Renal cortex interstitium (tissue), 11 donors: ENCODE measurements at regions not wholly inside any gene's neighbourhood (a gene's known extent, or its start where the extent isn't known, plus 50 kb on each side); places are given as distances from the start of the nearest gene placed in this dataset.
"Not testable (repeated sequence)": the region's sequence is repeated elsewhere in the genome, so short reads cannot be mapped to it uniquely, and the experiment has no call there.

Experiments
- DNase-seq, 11 donors: peaks; one replicate each; pipeline ENCODE4 v3.0.0-alpha.2; 2013; ENCODE audit warnings: low read depth in 9 of 11, low spot score in 4 of 11; ENCODE audit errors: extremely low read depth in 1 of 11

DNA sequence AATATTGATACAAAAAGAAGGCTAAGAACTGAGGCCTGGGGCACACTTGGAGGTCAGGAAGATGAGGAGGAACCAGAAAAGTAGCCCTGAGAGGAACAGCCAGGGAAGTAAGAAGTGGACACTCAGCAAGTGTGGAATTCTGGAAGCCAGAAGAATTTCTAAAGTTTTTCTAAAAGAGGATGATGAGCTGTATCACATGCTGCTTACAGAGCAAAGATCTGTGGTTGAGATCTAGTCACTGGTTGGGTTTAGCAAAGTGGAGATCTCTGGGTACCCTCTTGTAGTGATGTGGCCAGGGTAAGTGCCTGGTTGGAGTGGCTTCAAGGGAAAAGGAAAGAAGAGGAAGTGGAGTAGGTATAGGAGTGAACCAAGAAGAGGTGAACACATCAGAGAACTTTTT lies 95.4 kb upstream of the DAZL start:
- no peak for DNase-seq

DNA sequence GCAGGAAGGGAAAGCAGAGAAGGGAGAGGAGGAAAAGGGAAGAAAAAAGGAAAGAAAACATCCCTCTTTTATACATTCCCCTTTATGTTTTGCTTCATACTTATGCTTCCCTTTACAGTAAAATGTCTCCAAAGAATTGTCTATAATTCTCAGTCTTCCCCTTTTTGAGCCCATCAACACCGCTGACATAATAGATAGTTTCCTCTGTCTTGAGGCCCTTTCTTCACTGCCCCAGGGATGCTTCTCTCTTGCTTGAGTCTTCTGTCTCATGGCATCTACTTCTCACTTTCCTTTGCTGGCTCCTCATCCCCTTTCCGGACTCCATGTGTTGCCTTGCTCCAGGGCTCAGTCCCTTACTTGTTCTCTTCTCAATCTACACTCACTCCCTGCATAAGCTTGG lies 99.7 kb upstream of the DAZL start:
- DNase-seq = no peak

DNA sequence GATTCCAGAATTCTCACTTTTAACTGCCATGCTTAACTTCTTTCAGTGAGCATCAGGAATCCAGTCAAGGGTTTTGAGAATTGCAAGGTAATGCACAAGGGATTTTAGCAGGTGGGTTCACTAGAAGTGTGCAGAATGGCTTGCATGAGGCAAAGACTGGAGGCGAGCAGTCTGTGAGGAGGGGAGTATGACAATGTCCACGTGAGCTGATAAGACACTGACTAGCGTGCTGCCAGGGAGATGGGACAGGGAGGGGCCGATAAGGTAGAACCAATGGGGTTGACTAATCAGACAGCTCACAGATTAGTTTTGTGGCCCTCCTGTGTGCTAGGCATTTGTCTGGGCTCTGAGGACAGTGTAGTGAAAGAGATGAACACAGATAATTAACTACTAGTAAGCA lies 102.0 kb upstream of the DAZL start:
- DNase-seq = no peak

DNA sequence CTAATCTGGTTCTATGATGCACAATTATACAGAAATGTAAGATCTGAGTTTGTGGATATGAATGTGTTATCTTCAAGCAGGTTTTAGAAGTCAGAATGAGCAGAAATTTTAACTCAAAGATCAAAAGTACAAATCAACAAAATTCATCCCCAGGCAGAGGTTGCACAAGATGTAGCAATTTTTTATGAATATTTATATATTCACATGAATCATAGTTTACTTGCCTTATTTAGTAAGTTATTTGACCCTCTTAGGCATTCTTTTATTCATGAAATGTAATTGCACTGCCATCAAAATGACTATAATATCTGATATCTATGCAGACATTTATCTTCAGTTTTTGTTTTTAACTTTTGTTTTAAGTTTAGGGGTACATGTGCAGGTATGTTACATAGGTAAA lies 103.1 kb upstream of the DAZL start:
- no peak for DNase-seq

DNA sequence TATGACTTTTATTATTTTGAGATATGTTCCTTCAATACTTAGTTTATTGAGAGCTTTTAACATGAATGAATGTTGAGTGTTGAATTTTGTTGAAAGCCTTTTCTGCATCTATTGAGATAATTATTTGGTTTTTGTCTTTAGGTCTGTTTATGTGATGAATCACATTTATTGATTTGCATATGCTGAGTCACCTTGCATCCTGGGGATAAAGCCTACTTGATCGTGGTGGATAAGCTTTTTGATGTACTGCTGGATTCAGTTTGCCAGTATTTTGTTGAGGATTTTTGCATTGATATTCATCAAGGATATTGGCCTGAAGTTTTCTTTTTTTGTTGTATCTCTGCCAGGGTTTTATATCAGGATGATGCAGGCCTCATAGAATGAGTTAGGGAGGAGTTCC lies 106.5 kb upstream of the DAZL start:
- not testable (repeated sequence) for DNase-seq

DNA sequence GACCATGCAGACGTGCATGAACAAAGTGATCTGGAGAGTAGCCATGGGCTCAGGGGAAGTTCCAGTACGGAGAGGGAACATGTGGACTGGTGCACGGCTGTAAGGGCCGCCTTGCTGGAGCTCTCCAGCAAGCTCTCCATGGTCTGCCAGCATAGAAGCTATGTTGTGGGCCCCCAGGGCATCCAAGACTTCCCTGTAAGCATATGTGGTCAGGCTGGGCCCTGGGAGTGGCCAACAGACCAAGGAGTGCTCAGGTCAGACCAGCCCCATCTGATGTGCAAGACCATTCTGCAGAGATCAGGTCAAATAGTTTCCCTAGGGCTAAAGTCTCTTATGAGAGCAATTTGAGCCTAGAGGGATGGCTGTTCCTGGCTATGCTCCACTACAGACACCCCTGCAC lies 110.1 kb upstream of the DAZL start:
- no peak for DNase-seq

DNA sequence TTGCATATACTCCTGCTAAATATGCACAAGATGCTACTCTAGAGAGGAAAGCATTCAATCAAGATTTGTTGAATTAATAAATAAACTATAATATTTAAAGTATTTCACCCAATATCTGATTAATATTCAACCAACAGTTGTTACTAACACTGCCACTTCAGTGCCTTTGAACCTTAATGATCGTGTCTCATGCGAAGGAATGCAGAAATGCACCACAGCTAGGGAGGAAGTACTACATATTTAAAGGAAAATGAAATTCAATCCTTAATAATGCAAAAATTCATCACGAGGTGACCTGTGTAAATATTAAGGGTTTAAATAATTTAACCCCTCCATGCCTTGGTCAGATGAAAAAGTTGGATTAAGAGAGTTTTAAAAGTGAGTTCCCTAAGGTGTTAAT lies 114.2 kb upstream of the DAZL start:
- no peak for DNase-seq

DNA sequence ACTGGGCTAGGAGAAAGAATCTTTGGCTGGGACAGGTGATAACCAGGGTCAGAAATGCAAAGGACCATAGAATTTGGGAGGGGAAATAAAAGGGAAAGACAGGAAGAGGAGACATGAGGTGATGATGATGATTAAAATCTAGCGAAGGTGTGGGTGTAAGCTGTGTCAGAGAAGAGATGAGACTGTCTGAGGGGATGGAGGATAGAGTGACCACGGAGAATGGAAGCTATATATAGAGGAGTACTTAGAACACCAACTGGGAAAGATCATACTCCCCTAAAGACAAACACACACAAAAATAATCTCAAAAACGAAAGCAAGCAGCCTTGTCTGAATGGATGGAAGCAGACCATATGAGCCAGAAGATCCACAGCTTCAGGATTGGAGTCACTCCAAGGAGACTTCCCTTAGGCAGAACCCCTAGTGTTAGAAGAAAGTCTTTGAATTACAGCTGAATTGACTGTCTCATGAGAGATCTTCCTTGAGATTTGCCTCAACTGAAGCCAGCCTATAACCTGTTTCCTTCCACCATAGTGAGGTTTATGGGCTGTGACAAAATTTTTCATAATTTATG lies 115.2 kb upstream of the DAZL start:
- peak in 4 of 11 donors; percentile 7 to 31 (median 12) for DNase-seq

DNA sequence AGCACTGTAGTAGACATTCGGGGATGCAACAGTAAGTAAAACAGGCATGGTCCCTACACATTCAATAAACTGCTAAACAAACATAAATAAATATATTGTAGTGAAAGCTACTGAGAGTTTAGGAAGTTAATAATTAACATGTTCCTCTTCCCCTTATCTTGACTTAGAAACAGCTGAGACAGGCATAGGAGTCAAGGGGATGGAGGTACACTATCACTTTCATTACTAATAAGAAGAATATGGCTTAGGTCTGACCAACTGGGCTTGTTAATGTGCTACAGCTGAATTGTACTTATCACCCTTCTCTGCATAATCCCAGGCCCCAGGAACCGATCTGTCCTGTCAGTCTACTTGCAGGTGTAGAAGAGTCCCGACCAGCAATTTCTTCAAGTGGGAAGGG lies 116.3 kb upstream of the DAZL start:
- DNase-seq = no peak

DNA sequence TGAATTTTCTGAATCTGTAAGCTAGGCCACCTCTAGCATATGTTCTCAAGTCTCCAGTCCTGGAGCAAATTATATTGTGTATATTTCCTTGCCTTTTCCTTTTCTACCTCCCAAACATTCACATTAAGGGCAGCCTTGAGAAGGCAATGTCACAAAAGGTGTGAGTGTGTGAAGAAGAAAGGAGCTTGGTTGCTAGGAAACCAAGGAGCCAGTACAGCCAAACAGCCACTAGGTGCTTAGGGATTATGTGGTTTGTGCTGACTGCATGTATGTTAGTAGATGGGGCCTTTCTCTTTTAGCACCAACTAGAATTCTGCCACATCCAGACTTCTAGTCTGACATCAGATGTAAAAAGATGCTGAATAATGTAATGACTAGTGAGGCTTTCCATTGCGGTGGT lies 118.8 kb upstream of the DAZL start:
- no peak for DNase-seq

DNA sequence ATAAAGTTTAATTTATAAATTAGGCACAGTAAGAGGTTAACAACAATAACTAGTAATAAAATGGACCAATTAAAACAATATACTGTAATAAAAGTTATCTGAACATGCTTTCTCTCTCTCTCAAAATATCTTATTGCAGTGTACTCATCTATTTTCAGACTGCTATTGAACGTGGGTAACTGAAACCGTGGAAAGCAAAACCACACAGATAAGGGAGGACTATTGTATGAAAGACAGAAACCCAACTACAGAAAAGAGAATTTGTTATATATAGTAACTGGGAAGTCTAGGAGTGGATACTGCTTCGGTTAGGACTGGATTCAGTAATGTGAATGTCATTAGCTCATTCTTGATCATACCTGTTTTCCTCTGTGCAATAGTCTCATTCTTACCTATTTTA lies 119.3 kb upstream of the DAZL start:
- no peak for DNase-seq

DNA sequence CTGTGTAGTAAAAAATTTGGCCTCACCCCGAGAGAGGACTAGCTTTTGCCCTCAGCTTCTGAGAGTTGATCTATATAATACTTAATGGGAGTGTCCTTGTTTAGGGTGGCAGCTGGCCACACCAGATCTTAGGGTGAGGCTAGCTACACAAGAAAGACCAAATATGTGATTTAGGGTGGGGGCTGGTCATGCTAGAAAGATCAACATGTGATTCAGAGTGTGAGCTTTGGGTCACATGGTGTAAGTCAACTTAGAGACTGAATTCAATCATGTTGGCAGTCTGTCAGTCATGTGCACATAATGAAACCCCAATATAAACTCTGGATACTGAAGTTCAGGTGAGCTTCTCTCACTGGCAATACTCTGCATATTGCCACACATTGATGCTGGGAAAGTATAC lies 120.7 kb upstream of the DAZL start:
- DNase-seq = no peak

DNA sequence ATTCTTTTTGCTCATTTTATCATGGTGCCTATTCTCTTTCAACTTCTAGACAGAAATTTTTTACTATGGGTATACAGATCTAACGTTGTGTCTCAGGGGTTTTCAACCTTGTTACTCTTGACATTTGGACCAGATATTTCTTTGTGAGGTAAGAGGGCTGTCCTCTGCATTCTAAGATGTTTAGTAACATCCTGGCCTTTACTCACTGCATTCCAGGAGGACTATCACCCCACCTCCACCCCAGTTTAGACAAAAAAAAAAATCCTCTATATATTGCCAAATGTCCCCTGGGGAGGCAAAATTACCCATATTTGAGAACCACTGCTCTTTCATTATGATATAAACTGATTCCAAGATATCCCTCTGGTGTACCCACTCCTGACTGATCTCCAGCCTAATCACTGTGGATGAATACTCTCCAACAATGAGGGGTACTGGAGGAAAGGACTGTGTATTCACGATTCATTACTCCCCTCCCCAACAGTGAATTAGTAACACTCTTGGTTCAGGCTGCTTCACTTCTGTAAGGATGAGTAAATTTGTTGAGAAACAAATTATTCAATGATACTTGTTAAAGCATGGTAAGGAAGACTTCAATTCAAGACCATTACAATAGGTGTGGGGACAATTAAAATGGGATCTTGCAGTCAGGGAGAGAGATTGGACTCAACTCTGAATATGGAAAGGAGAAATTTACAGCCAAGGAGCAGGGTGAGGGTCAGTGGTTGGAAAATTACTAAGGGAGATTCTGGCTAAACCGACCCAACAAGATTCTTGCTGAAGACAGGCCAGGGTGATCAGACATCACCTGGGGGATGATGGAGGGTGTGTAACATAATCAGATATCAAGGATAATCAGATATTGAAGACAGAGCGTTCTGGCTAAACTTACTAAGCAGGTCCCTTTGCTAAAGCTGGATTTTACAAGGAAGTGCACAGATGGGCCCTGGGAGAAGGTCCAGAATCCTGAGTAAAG lies 123.8 kb upstream of the DAZL start:
- DNase-seq = no peak

DNA sequence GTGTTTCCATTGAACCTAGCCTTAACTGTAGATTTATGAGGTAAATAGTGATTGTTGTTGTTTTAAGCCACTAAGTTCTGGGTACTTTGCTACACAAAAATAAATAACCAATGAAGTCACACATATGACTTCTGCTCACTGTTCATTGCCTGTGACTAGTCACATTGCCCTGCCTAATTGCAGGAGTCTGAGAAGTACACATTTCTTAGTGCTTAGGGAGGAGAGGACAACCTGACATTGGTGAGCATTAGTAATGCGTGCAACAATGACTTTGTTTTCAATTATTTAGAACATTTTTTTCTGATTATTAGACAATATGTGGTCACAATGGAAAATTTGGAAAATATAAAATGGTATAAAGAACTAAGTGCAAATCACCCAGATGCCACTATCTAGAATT lies 133.2 kb upstream of the DAZL start:
- DNase-seq = no peak

DNA sequence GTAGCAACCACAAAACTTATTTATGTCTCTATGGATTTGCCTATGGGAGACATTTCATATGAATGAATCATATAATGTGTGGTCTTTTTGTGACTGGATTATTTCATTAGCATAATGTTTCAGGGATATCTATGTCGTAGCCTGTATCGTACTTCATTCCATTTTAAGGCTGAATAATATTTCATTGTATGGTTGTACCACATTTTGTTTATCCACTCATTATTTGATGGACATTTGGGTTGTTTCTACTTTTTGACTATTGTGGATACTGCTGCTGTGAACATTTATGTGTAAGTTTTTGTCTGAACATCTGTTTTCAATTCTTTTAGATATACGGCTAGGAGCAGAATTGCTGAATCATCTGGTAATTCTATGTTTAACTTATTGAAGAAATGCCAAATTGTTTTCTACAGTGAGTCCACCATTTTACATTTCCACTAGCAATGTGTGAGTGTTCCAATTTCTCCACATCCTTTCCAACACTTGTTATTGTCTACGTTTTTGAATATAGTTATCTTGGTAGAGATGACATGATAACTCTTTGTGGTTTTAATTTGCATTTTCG lies 134.4 kb upstream of the DAZL start:
- no peak for DNase-seq

DNA sequence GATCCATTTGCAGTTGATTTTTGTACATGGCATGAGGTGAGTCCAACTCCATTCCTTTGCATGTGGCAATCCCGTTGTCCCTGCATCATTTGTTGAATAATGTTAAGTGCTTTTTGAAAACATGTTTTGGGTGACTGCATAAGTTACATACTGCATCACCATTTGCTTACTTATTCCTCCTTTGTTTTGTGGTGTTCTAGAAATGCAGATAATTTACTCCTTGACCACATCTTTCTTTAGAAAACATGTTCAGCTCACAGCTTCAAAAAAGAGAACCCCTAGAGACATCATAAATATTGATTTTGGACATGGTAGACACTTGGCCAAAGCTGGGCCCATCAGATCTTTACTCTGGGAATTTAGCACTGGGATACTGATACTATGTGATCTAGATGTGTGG lies 135.3 kb upstream of the DAZL start:
- no peak for DNase-seq

DNA sequence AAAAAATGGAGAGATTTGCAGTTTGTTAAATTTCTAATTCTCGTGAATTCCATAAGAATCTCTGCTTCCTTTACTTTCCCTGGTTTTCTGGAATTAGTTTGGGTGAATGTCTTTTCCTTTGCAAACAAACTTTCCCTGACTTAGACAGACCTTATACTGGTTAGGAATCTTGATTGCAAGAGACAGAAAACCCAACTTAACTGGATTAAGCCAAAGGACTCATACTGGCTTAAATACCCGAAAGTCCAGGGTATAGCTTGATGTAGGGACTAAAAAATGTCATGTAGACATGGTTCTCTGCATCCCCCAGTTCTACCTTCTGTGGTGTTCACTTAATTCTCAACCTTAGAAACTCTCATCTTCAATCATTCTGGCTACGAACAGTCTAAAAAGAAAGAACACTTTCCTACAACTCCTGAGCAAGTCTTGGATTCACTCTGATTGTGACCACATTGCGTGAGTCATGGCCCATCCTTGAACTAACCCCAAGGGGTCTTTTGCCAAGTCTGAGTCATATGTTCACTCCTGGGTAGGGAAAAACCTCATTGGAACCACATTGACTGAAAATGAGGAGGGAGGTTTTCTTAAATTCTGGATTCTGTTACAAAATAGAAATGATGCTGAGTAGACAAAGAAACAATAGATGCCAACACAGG lies 136.0 kb upstream of the DAZL start:
- DNase-seq = no peak

DNA sequence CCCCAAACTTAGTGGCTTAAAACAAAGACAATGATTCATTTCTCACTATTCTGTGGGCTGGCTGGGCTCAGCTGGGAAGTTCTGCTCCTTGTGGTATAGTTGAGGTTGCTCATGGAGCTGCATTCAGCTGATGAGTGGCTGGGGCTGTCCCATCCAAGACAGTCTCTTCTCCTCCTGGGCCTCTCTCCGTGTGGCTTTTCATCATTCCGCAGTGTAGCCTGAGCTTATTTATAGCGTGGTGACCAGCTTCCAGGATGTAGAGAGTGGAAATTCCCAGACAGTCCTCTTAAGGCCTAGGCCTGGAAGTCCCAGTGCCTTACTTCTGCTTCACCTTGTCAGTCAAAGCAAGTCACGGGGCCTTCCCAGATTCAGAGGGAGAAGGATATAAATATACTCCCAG lies 136.7 kb upstream of the DAZL start:
- DNase-seq = no peak

DNA sequence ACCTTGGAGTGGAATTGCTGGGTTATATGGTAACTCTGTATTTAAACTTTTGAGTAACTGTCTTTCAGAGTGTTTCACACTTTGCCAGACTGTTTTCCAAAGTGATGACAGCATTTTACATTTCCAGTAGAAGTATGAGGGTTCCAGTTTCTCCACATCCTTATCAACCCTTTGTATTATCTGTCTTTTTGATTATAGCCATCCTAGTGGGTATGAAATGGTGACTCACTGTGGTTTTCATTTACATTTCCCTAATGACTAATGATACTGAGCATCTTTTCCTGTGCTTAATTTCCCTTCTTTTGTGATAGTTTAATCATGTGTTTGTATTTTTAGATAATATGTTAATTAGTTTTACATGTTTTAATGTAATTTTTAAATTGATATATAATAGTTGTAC lies 138.1 kb upstream of the DAZL start:
- no peak for DNase-seq
